ENCODE measurements at regions not wholly inside any gene's neighbourhood (a gene's known extent, or its start where the extent isn't known, plus 50 kb on each side); places are given as distances from the start of the nearest gene placed in this dataset.

GRCh38 chr4:122536001-122536400 is 79.5 kb upstream of the IL2 start (continued):
- TF ChIP-seq KDM5A (IDR thresholded peaks at IDR 0.05) = no peak

- ChIA-PET POLR2A (no interaction called here), CTCF (no interaction called here)
- TF ChIP-seq CTCF (IDR thresholded peaks at IDR 0.05) (no peak), EP300 (IDR thresholded peaks at IDR 0.05) (no peak), FOXS1 (CRISPR knock-in tag; IDR thresholded peaks at IDR 0.05) (no peak), CBX8 (IDR thresholded peaks at IDR 0.05) (no peak), HOXB13 (CRISPR knock-in tag; IDR thresholded peaks at IDR 0.05; ENCODE audit: low read depth) (no peak), HOXA7 (CRISPR knock-in tag; IDR thresholded peaks at IDR 0.05) (no peak), REST (IDR thresholded peaks at IDR 0.05) (no peak), HDAC2 (IDR thresholded peaks at IDR 0.05) (no peak), MYC (IDR thresholded peaks at IDR 0.05; ENCODE audit: borderline replicate concordance, low read length) (no peak)
- no peaks in the 10 kb centered on the region for H3K4me1 ChIP-seq
- no peak overlapping the region for H3K27ac ChIP-seq
- H3K9me3 ChIP-seq = no peaks in the 10 kb centered on the region
- no peak for FAIRE-seq
- DNase-seq (ENCODE audit: low read depth in 1 of 2, low spot score in 1 of 2) = no peak
- H3K4me3 ChIP-seq = no peak overlapping the region
- no peak for ATAC-seq
- H3K4me2 ChIP-seq = no peak overlapping the region
These were observed 78.3 kb upstream of the IL2 start for GRCh38 chr4:122534776-122535175.

DNA sequence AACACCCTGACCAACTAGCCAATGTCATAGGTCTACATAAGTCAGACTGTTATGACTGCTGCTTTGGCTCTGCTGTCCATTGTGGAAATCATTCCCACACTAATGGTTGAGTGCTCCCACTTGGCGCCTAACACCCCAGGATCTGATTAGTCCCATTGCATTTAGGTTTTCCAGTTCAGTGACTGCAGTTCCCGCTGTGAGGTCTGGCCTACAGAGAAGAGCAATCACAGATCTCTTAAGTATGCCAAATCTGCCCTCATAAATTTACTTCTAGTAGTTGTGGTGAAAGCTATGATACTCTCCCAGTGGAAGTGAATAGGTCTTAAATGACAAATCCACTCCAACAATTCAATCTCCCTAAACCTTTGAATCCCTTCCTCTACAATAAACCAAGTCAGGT is 77.3 kb upstream of the IL2 start:
- POLR2A ChIA-PET = no interaction called here

GRCh38 chr4:122532766-122533165 is 76.2 kb upstream of the IL2 start:
- DNase-seq (ENCODE audit: low read depth in 1 of 2, low spot score in 1 of 2) = no peak
- no peak for FAIRE-seq
- ChIA-PET POLR2A (no interaction called here), CTCF (no interaction called here)
- H3K4me2 ChIP-seq = no peak overlapping the region
- ATAC-seq = no peak
- H3K4me3 ChIP-seq = no peak overlapping the region
- no peak overlapping the region for H3K27ac ChIP-seq
- no peaks in the 10 kb centered on the region for H3K9me3 ChIP-seq
- WGBS (ENCODE audit: missing lambda C conversion rate) = 23% methylated on average over 2 of the region's 2 CpGs
- TF ChIP-seq HEYL (CRISPR knock-in tag; IDR thresholded peaks at IDR 0.05) (no peak), POLR2A (IDR thresholded peaks at IDR 0.05; ENCODE audit: low read length) (no peak), E2F6 (IDR thresholded peaks at IDR 0.05; ENCODE audit: borderline replicate concordance, low read depth) (no peak), CHD4 (IDR thresholded peaks at IDR 0.05; ENCODE audit: borderline replicate concordance) (no peak), BHLHE40 (IDR thresholded peaks at IDR 0.05; ENCODE audit: low read depth, low read length) (no peak), FOSB (CRISPR knock-in tag; IDR thresholded peaks at IDR 0.05) (no peak), FOXS1 (CRISPR knock-in tag; IDR thresholded peaks at IDR 0.05) (no peak), HDAC2 (IDR thresholded peaks at IDR 0.05) (no peak), RCOR1 (IDR thresholded peaks at IDR 0.05; ENCODE audit: low read depth, low read length) (no peak)
- TF ChIP-seq, protein P1, sequence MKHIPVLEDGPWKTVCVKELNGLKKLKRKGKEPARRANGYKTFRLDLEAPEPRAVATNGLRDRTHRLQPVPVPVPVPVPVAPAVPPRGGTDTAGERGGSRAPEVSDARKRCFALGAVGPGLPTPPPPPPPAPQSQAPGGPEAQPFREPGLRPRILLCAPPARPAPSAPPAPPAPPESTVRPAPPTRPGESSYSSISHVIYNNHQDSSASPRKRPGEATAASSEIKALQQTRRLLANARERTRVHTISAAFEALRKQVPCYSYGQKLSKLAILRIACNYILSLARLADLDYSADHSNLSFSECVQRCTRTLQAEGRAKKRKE (CRISPR knock-in tag; IDR thresholded peaks at IDR 0.05; ENCODE audit: low read depth) = no peak
- TF ChIP-seq, protein P2, sequence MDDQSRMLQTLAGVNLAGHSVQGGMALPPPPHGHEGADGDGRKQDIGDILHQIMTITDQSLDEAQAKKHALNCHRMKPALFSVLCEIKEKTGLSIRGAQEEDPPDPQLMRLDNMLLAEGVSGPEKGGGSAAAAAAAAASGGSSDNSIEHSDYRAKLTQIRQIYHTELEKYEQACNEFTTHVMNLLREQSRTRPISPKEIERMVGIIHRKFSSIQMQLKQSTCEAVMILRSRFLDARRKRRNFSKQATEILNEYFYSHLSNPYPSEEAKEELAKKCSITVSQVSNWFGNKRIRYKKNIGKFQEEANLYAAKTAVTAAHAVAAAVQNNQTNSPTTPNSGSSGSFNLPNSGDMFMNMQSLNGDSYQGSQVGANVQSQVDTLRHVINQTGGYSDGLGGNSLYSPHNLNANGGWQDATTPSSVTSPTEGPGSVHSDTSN (IDR thresholded peaks at IDR 0.05) = no peak
- TF ChIP-seq, protein P3, sequence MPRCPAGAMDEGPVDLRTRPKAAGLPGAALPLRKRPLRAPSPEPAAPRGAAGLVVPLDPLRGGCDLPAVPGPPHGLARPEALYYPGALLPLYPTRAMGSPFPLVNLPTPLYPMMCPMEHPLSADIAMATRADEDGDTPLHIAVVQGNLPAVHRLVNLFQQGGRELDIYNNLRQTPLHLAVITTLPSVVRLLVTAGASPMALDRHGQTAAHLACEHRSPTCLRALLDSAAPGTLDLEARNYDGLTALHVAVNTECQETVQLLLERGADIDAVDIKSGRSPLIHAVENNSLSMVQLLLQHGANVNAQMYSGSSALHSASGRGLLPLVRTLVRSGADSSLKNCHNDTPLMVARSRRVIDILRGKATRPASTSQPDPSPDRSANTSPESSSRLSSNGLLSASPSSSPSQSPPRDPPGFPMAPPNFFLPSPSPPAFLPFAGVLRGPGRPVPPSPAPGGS (IDR thresholded peaks at IDR 0.05) = no peak
- H3K4me1 ChIP-seq = no peaks in the 10 kb centered on the region

More for the DNA sequence above, 77.3 kb upstream of the IL2 start:
- no peak for FAIRE-seq
- no peak for TF ChIP-seq NFE2L2 (conservative IDR thresholded peaks at IDR 0.05; ENCODE audit: low read length)
- no peak for TF ChIP-seq CEBPB (IDR thresholded peaks at IDR 0.05)
- no peak for TF ChIP-seq POLR2AphosphoS2 (conservative IDR thresholded peaks at IDR 0.05; ENCODE audit: low read length)
- TF ChIP-seq MYC (IDR thresholded peaks at IDR 0.05; ENCODE audit: borderline replicate concordance, low read length) = no peak
- no peak for TF ChIP-seq ZSCAN20 (CRISPR knock-in tag; IDR thresholded peaks at IDR 0.05)
- no peak for TF ChIP-seq TP53 (CRISPR knock-in tag; IDR thresholded peaks at IDR 0.05)
- no peak for TF ChIP-seq MAZ (IDR thresholded peaks at IDR 0.05; ENCODE audit: borderline replicate concordance, low read depth, low read length)
- TF ChIP-seq KDM1A (IDR thresholded peaks at IDR 0.05; ENCODE audit: low read depth) = no peak
- TF ChIP-seq EP300 (IDR thresholded peaks at IDR 0.05) = no peak
- no peak for TF ChIP-seq KDM5A (IDR thresholded peaks at IDR 0.05)
- TF ChIP-seq HOXB5 (CRISPR knock-in tag; IDR thresholded peaks at IDR 0.05) = no peak
- TF ChIP-seq RNF2 (IDR thresholded peaks at IDR 0.05; ENCODE audit: borderline replicate concordance, low read depth) = no peak
- no peak for TF ChIP-seq HEYL (CRISPR knock-in tag; IDR thresholded peaks at IDR 0.05)
- no peak for TF ChIP-seq EHF (CRISPR knock-in tag; IDR thresholded peaks at IDR 0.05)
- Histone ChIP-seq H3K4me2 (no peak overlapping the region), H3K4me3 (no peak overlapping the region), H3K27ac (no peak overlapping the region), H3K4me1 (no peaks in the 10 kb centered on the region), H3K9me3 (no peaks in the 10 kb centered on the region)
- no peak for DNase-seq (ENCODE audit: low read depth in 1 of 2, low spot score in 1 of 2)
- CTCF ChIA-PET = no interaction called here
- 18% methylated on average over 2 of the region's 2 CpGs for WGBS (ENCODE audit: missing lambda C conversion rate)
- ATAC-seq = no peak
